HCT116 (cell line): ENCODE measurements at regions not wholly inside any gene's neighbourhood (a gene's known extent, or its start where the extent isn't known, plus 50 kb on each side); places are given as distances from the start of the nearest gene placed in this dataset.

Experiments
- ATAC-seq: fragments of 200-7000 bp; cut with Tn5 transposase; 2 replicates; pipeline ENCODE4 v1.9.1; 2020; ENCODE audit warnings: mild to moderate bottlenecking, moderate library complexity
- BruUV-seq: library from RNA; stranded (reverse); fragments of 400-500 nt; replicated peaks from 2 replicates; lab custom pipeline; 2021; lab: Mats Ljungman, UMichigan
- CTCF ChIA-PET: fragments of 300-600 bp; sonication (Branson Sonifier 250); formaldehyde crosslinking; loops from one replicate; lab custom pipeline; 2021; ENCODE audit warnings: antibody characterized with exemption; lab: Charles Lee
- POLR2A ChIA-PET: fragments of 300-600, 350-600 bp; sonication (Branson Sonifier 250); formaldehyde crosslinking; loops from one replicate; lab custom pipeline; 2021; ENCODE audit warnings: antibody characterized with exemption; lab: Charles Lee
- RAD21 ChIA-PET, 2 experiments: fragments of 300-600 bp; sonication (Branson Sonifier 250); formaldehyde crosslinking; loops; one replicate each; lab custom pipeline; 2023; ENCODE audit warnings: low total read pairs in 2 of 2; ENCODE audit not compliant: uncharacterized antibody in 2 of 2, unreplicated experiment in 2 of 2, low non-redundant PET in 1 of 2; lab: Charles Lee
- DNase-seq: peaks from one replicate; pipeline ENCODE4 v3.0.0-alpha.2; 2010; ENCODE audit warnings: low read depth, low spot score
- H2AFZ ChIP-seq: fragments of 200-600 bp; shearing (Covaris generic), sonication (generic); 2 replicates; pipeline ENCODE4 v1.6.1; 2017; ENCODE audit warnings: low read depth, mixed run types, mixed read lengths, antibody characterized with exemption, low read length; ENCODE audit not compliant: poor library complexity, severe bottlenecking
- H3K27ac ChIP-seq: 2 replicates; pipeline ENCODE4 v1.5.1; 2012; ENCODE audit warnings: low read depth, low read length
- H3K27me3 ChIP-seq: fragments of 200-600 bp; sonication (generic); 2 replicates; pipeline ENCODE4 v1.6.1; 2016; ENCODE audit warnings: mixed run types, low read length, mixed read lengths; ENCODE audit not compliant: insufficient read depth
- H3K36me3 ChIP-seq, 2 experiments: fragments of 200-500 bp in 1 of 2; fragments of 200-600 bp in 1 of 2; sonication (Bioruptor generic) in 1 of 2; sonication (generic) in 1 of 2; 2 replicates each; pipeline versions ENCODE4 v1.5.1 to v1.6.1; 2014 to 2016; ENCODE audit warnings: low read length in 2 of 2, inconsistent platforms in 1 of 2, mixed read lengths in 1 of 2, mixed run types in 1 of 2; ENCODE audit not compliant: insufficient read depth in 2 of 2, control insufficient read depth in 1 of 2
- H3K4me1 ChIP-seq, 2 experiments: fragments of 200-600 bp in 1 of 2; sonication (generic) in 1 of 2; 2 replicates each; pipeline versions ENCODE4 v1.5.1 to v1.6.1; 2012 to 2017; ENCODE audit warnings: low read length in 2 of 2, inconsistent platforms in 1 of 2, mild to moderate bottlenecking in 1 of 2, mixed read lengths in 1 of 2, mixed run types in 1 of 2, moderate library complexity in 1 of 2; ENCODE audit not compliant: insufficient read depth in 2 of 2, control insufficient read depth in 1 of 2
- H3K4me2 ChIP-seq: fragments of 200-600 bp; sonication (generic); 2 replicates; pipeline ENCODE4 v1.6.1; 2017; ENCODE audit warnings: mixed run types, low read length, mixed read lengths
- H3K4me3 ChIP-seq, 2 experiments: fragments of 200-600 bp in 1 of 2; sonication (generic) in 1 of 2; replicated peaks in 1 of 2; 2 replicates each; pipeline ENCODE4 v1.5.1; 2011 to 2016; ENCODE audit warnings: low read length in 2 of 2, control low read depth in 1 of 2, low read depth in 1 of 2, mild to moderate bottlenecking in 1 of 2, mixed read lengths in 1 of 2, mixed run types in 1 of 2
- H3K79me2 ChIP-seq: fragments of 200-600 bp; sonication (generic); 2 replicates; pipeline ENCODE4 v1.6.1; 2017; ENCODE audit warnings: mild to moderate bottlenecking, mixed run types, low read length, moderate library complexity, mixed read lengths; ENCODE audit not compliant: insufficient read depth
- H3K9ac ChIP-seq: fragments of 200-600 bp; sonication (generic); 2 replicates; pipeline ENCODE4 v1.6.1; 2016; ENCODE audit warnings: low read length, mixed read lengths
- H3K9me2 ChIP-seq: fragments of 200-600 bp; sonication (generic), shearing (Covaris generic); 2 replicates; pipeline ENCODE4 v1.6.1; 2017; ENCODE audit warnings: mixed run types, mild to moderate bottlenecking, moderate library complexity; ENCODE audit not compliant: insufficient read depth
- H3K9me3 ChIP-seq, 2 experiments: fragments of 200-500 bp in 1 of 2; fragments of 200-600 bp in 1 of 2; sonication (Bioruptor generic) in 1 of 2; sonication (generic) in 1 of 2; 2 replicates each; pipeline ENCODE4 v1.6.1; 2014 to 2017; ENCODE audit warnings: low read length in 2 of 2, mixed read lengths in 2 of 2, inconsistent platforms in 1 of 2, low read depth in 1 of 2, mild to moderate bottlenecking in 1 of 2, mixed run types in 1 of 2, moderate library complexity in 1 of 2; ENCODE audit not compliant: control insufficient read depth in 1 of 2, insufficient read depth in 1 of 2
- H4K20me1 ChIP-seq: fragments of 200-600 bp; sonication (generic), shearing (Covaris generic); 2 replicates; pipeline ENCODE4 v1.6.1; 2017; ENCODE audit warnings: mixed run types, mild to moderate bottlenecking, moderate library complexity; ENCODE audit not compliant: insufficient read depth
- CBX3 ChIP-seq: IDR thresholded peaks from 2 replicates; pipeline ENCODE4 v1.6.1; 2012; ENCODE audit warnings: low read depth
- CEBPB ChIP-seq: IDR thresholded peaks from 2 replicates; pipeline ENCODE4 v1.6.1; 2012; ENCODE audit warnings: low read depth
- CTCF ChIP-seq, 3 experiments: fragments of 200-600 bp in 1 of 3; sonication (generic) in 1 of 3; IDR thresholded peaks in 2 of 3; conservative IDR thresholded peaks in 1 of 3; 2 replicates each; pipeline ENCODE4 v1.5.1; 2012 to 2017; ENCODE audit warnings: low read depth in 2 of 3, low read length in 2 of 3, antibody characterized with exemption in 1 of 3, borderline replicate concordance in 1 of 3, control low read depth in 1 of 3, mild to moderate bottlenecking in 1 of 3, mixed read lengths in 1 of 3, mixed run types in 1 of 3, moderate library complexity in 1 of 3; ENCODE audit not compliant: insufficient read depth in 1 of 3
- ELF1 ChIP-seq: IDR thresholded peaks from 2 replicates; pipeline ENCODE4 v1.6.1; 2012; ENCODE audit warnings: low read depth, borderline replicate concordance
- EZH2 ChIP-seq: fragments of 200-600 bp; sonication (generic); IDR thresholded peaks from 2 replicates; pipeline ENCODE4 v1.6.1; 2017; ENCODE audit warnings: antibody characterized with exemption, mixed run types
- EZH2phosphoT487 ChIP-seq: fragments of 200-600 bp; IDR thresholded peaks from 2 replicates; pipeline ENCODE4 v1.6.1; 2018; ENCODE audit warnings: antibody characterized with exemption, borderline replicate concordance
- FOSL1 ChIP-seq: IDR thresholded peaks from 2 replicates; pipeline ENCODE4 v1.6.1; 2012; ENCODE audit warnings: low read depth
- JUND ChIP-seq: IDR thresholded peaks from 2 replicates; pipeline ENCODE4 v1.6.1; 2012
- MAX ChIP-seq: IDR thresholded peaks from 2 replicates; pipeline ENCODE4 v1.6.1; 2012
- POLR2A ChIP-seq: IDR thresholded peaks from 2 replicates; pipeline ENCODE4 v1.7.0; 2011; ENCODE audit warnings: borderline replicate concordance; ENCODE audit not compliant: insufficient read depth, insufficient read length; ENCODE audit errors: extremely low read depth
- POLR2AphosphoS5 ChIP-seq: IDR thresholded peaks from 2 replicates; pipeline ENCODE4 v1.6.1; 2011; ENCODE audit warnings: mild to moderate bottlenecking, low read depth, low read length, moderate library complexity
- RAD21 ChIP-seq: IDR thresholded peaks from 2 replicates; pipeline ENCODE4 v1.6.1; 2012; ENCODE audit warnings: low read depth, mild to moderate bottlenecking
- SIN3A ChIP-seq: IDR thresholded peaks from 2 replicates; pipeline ENCODE4 v1.6.1; 2012; ENCODE audit warnings: low read depth
- SP1 ChIP-seq: IDR thresholded peaks from 2 replicates; pipeline ENCODE4 v1.6.1; 2012; ENCODE audit warnings: low read depth
- SRF ChIP-seq: IDR thresholded peaks from 2 replicates; pipeline ENCODE4 v1.6.1; 2012; ENCODE audit warnings: low read depth
- TCF7L2 ChIP-seq: IDR thresholded peaks from 2 replicates; pipeline ENCODE4 v1.7.0; 2011; ENCODE audit warnings: borderline replicate concordance, inconsistent platforms; ENCODE audit not compliant: insufficient read depth, insufficient read length; ENCODE audit errors: extremely low read depth
- YY1 ChIP-seq: IDR thresholded peaks from 2 replicates; pipeline ENCODE4 v1.6.1; 2011; ENCODE audit warnings: low read length, low read depth, moderate library complexity, mild to moderate bottlenecking; ENCODE audit not compliant: insufficient replicate concordance; ENCODE audit errors: extremely low read depth
- ZFX ChIP-seq: fragments of 450-650 bp; IDR thresholded peaks from 2 replicates; pipeline ENCODE4 v1.6.1; 2017
- intact Hi-C: fragments of 100-400 bp; cut with micrococcal nuclease; formaldehyde crosslinking; loops from 2 replicates; pipeline ENCODE4 v1.10.0; 2022
- TF ChIP-seq, protein P1 (sequence below): IDR thresholded peaks from 2 replicates; pipeline ENCODE4 v1.6.1; 2012; ENCODE audit warnings: low read depth
- TF ChIP-seq, protein P2 (sequence below): IDR thresholded peaks from 2 replicates; pipeline ENCODE4 v1.6.1; 2011; ENCODE audit warnings: mild to moderate bottlenecking, low read length, moderate library complexity; ENCODE audit not compliant: insufficient replicate concordance; ENCODE audit errors: extremely low read depth

DNA sequence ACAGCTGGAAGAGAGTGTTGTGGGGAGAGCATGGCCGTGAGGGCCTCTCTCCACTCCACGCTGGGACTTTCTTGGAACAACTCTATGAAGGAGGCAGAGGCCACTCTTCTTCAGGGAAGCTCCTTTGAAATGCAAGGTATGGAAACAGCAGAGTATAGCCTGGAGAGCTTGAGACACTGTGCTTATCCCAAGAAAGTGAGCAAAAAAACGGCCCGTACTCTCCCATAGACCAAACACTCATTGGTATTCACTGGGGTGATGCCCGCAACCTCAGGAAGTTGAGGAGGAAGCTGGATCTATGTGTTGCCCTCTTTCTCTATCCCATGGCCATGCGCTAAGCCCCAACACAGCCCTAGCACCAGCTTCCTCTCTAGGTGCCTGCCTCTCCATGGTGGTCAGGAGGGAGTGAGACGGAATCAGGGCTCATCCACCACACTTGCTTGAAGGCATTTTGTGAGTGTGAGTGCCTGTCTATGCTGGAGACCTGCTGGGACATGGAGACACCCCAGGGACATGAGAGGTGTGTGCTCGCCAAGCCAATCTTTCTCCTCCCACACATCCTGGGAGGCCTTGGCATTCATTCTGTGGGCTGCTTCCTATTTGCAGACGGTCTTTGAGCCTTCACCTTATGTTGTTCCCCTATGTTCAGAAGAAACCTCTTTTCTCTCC is 616.6 kb downstream of the IRX1 start:
- Histone ChIP-seq H3K9me3 (peaks cover 6 to 36% of the 10 kb centered on the region in 2 experiments; a peak in 2 of 4 replicates), H3K4me3 (no peak overlapping the region), H3K27me3 (no peaks in the 10 kb centered on the region), H3K9me2 (no peaks in the 10 kb centered on the region), H4K20me1 (no peaks in the 10 kb centered on the region), H3K4me2 (no peak overlapping the region), H3K27ac (no peak overlapping the region), H3K36me3 (no peaks in the 10 kb centered on the region), H3K79me2 (no peaks in the 10 kb centered on the region), H3K9ac (no peak overlapping the region), H2AFZ (no peak overlapping the region), H3K4me1 (no peaks in the 10 kb centered on the region)
- intact Hi-C loops = no loop called here
- ChIA-PET CTCF (no interaction called here), RAD21 (no interaction called here), POLR2A (no interaction called here)
- no TSS peak for BruUV-seq
- DNase-seq = no peak
- TF ChIP-seq ZFX (no peak), JUND (no peak), SRF (no peak), CEBPB (no peak), POLR2AphosphoS5 (no peak), CTCF (IDR thresholded peaks at IDR 0.05 in 2 of 3, conservative IDR thresholded peaks at IDR 0.05 in 1 of 3; ENCODE audit: borderline replicate concordance in 1 of 3, insufficient read depth in 1 of 3, low read depth in 2 of 3, low read length in 2 of 3) (no peak), FOSL1 (no peak), RAD21 (no peak), YY1 (no peak), TCF7L2 (no peak), SP1 (no peak), MAX (no peak), SIN3A (no peak), POLR2A (no peak), CBX3 (no peak), EZH2phosphoT487 (no peak), EZH2 (no peak), ELF1 (no peak)
- TF ChIP-seq, protein P1, sequence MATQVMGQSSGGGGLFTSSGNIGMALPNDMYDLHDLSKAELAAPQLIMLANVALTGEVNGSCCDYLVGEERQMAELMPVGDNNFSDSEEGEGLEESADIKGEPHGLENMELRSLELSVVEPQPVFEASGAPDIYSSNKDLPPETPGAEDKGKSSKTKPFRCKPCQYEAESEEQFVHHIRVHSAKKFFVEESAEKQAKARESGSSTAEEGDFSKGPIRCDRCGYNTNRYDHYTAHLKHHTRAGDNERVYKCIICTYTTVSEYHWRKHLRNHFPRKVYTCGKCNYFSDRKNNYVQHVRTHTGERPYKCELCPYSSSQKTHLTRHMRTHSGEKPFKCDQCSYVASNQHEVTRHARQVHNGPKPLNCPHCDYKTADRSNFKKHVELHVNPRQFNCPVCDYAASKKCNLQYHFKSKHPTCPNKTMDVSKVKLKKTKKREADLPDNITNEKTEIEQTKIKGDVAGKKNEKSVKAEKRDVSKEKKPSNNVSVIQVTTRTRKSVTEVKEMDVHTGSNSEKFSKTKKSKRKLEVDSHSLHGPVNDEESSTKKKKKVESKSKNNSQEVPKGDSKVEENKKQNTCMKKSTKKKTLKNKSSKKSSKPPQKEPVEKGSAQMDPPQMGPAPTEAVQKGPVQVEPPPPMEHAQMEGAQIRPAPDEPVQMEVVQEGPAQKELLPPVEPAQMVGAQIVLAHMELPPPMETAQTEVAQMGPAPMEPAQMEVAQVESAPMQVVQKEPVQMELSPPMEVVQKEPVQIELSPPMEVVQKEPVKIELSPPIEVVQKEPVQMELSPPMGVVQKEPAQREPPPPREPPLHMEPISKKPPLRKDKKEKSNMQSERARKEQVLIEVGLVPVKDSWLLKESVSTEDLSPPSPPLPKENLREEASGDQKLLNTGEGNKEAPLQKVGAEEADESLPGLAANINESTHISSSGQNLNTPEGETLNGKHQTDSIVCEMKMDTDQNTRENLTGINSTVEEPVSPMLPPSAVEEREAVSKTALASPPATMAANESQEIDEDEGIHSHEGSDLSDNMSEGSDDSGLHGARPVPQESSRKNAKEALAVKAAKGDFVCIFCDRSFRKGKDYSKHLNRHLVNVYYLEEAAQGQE = no peak
- TF ChIP-seq, protein P2, sequence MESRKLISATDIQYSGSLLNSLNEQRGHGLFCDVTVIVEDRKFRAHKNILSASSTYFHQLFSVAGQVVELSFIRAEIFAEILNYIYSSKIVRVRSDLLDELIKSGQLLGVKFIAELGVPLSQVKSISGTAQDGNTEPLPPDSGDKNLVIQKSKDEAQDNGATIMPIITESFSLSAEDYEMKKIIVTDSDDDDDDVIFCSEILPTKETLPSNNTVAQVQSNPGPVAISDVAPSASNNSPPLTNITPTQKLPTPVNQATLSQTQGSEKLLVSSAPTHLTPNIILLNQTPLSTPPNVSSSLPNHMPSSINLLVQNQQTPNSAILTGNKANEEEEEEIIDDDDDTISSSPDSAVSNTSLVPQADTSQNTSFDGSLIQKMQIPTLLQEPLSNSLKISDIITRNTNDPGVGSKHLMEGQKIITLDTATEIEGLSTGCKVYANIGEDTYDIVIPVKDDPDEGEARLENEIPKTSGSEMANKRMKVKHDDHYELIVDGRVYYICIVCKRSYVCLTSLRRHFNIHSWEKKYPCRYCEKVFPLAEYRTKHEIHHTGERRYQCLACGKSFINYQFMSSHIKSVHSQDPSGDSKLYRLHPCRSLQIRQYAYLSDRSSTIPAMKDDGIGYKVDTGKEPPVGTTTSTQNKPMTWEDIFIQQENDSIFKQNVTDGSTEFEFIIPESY = no peak
- no peak for ATAC-seq
